ENCODE measurements at regions not wholly inside any gene's neighbourhood (a gene's known extent, or its start where the extent isn't known, plus 50 kb on each side); places are given as distances from the start of the nearest gene placed in this dataset.

DNA sequence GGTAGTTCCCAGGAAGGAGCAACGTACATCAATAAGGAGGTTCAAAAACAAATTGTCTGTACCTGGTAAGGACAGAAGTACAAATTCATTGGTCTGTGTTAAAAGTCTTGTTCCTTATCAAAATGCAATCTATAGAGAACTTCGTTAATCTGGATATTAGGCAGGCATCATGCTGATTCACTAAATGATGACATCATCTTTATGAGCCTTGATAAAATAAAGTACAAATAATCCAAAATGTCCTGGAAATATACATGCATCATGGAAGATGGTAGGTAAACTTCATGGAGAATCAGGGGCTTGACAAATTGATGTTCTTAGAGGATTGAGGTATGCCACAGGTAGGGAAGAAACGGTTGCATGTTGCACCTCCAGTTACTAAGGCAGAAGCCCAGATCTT, 433.9 kb downstream of the TRIML1 start:
- TF ChIP-seq POLR2A (IDR thresholded peaks at IDR 0.05; ENCODE audit: low read depth, low read length) (no peak), POLR2AphosphoS5 (IDR thresholded peaks at IDR 0.05; ENCODE audit: low read depth, low read length) (no peak)

Measured in GM12892 (cell line).